Activated naive CD4-positive, alpha-beta T cell treated with anti-CD3 and anti-CD28 coated beads for 36 hours (primary cell): ENCODE measurements at regions not wholly inside any gene's neighbourhood (a gene's known extent, or its start where the extent isn't known, plus 50 kb on each side); places are given as distances from the start of the nearest gene placed in this dataset.

Source experiments
- CTCF ChIA-PET: fragments of 350-600 bp; sonication (Branson Sonifier 250); formaldehyde crosslinking; loops from one replicate; lab custom pipeline; 2021; ENCODE audit warnings: antibody characterized with exemption; lab: Charles Lee
- DNase-seq: peaks from one replicate; pipeline ENCODE4 v3.0.0-alpha.2; 2020
- H3K27ac Mint-ChIP-seq: one replicate; pipeline ENCODE4 v1.8.0; 2021; ENCODE audit warnings: mild to moderate bottlenecking, mixed read lengths
- H3K27me3 Mint-ChIP-seq: one replicate; pipeline ENCODE4 v1.8.0; 2021; ENCODE audit warnings: low read depth, mixed read lengths
- H3K36me3 Mint-ChIP-seq: one replicate; pipeline ENCODE4 v1.8.0; 2021; ENCODE audit warnings: low read depth, mixed read lengths
- H3K4me1 Mint-ChIP-seq: one replicate; pipeline ENCODE4 v1.8.0; 2021; ENCODE audit warnings: low read depth, mixed read lengths
- H3K4me3 Mint-ChIP-seq: one replicate; pipeline ENCODE4 v1.8.0; 2021; ENCODE audit warnings: mild to moderate bottlenecking, moderate library complexity, mixed read lengths
- H3K9me3 Mint-ChIP-seq: one replicate; pipeline ENCODE4 v1.8.0; 2021; ENCODE audit warnings: mixed read lengths
- intact Hi-C: fragments of 100-400 bp; cut with micrococcal nuclease; formaldehyde crosslinking; loops from one replicate; pipeline ENCODE4 v1.15.1; 2023

DNA sequence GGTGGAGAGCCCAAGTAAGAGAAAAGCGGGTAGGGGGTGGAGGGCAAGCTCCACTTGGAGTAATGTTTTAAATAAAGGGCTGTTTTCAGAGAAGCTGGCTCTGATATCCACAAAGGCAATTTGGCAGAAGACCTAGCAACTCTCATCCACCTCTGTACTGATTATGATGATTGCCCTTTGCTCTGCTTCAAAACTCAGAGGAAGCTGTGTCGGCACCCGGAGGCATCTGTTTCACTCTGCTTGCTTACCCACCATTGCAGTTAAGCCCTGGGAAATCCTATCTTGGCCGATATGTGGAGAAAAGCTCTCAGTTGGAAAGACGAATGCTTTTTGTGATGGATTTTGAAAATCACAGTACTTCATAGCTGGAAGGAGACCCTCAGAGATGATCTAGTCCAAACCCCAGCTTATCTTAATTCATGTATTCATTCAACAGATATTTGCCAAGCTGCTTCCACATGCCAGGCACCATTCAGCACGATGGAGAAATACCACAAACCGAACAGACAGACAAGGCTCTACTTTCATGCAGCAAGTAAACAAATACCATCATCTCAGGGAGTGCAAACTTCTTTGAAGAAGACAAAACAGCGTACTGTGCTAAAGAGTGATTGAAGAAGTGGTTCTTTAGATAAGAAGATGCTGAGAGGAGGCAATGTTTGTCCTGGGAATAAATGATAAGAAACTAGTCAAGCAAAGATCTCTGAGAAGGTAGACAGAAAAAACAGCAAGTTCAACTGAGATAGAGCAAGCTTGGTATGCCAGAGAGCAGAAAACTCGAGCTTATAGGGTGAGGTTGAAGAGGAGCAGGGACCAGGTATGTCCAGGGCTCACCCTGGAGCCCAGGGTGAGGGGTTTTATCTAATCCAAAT, 140.4 kb upstream of the SPDL1 start:
- DNase-seq: no peak
- no peaks in the 10 kb centered on the region for H3K4me1 Mint-ChIP-seq
- no peak overlapping the region for H3K4me3 Mint-ChIP-seq
- intact Hi-C loops: no loop called here
- no peaks in the 10 kb centered on the region for H3K36me3 Mint-ChIP-seq
- H3K27me3 Mint-ChIP-seq: peaks cover 1% of the 10 kb centered on the region
- no peak overlapping the region for H3K27ac Mint-ChIP-seq
- CTCF ChIA-PET: no interaction called here
- no peaks in the 10 kb centered on the region for H3K9me3 Mint-ChIP-seq

DNA sequence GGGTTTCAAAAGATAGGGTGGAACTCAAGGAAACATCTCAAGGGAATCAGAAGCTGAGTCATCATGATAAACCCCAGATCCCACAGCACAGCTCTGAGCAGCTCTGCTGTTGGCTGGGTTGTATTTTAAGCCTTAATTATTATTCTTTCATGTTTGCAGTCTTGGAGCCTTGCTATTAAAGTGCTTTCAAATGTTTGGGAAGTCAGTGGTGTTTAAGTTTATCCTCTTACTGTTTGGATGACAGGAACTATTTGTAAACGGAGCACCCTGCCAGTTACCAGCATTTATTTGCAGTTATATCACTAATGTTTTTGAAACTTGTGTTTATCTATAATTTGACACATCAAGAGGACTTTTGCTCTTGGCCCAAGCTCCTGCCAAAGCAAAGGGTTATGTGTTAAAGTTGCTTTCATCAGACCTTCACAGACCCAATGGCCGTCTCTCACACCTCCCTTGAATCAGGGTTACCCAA, 141.1 kb upstream of the SPDL1 start:
- no peaks in the 10 kb centered on the region for H3K36me3 Mint-ChIP-seq
- peaks cover 4% of the 10 kb centered on the region for H3K27me3 Mint-ChIP-seq

DNA sequence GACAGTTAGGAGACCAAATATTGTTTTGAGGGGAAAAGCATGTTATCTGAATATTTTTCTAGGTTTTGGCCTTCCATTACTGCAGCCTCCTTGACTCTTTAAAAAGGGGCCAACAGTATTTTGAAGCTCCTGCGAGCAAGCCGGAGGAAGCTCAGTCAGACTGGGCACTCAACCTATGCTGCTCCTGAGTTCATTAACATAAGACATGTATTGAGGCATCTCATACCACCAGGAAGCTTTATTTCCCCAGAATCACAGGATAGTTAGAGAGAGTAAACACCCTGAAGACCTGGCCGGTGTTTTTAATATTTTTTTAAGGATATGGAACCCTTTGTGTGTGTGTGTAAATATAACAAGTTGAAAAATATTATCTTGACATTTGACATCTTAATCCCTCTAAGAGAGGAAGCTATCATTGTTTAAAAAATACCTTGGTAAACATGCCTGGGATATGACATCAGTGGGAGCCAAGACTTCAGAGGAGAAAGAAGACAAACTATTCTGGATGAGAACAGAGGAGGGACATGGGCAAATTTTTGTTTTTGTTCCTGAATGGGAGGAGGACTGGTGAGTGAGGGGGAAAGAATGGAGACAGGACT, 139.3 kb upstream of the SLIT3 start:
- DNase-seq: no peak
- Mint-ChIP-seq H3K4me3 (no peak overlapping the region), H3K9me3 (no peaks in the 10 kb centered on the region), H3K36me3 (no peaks in the 10 kb centered on the region), H3K27me3 (peaks cover 4% of the 10 kb centered on the region), H3K27ac (no peak overlapping the region), H3K4me1 (no peaks in the 10 kb centered on the region)
- CTCF ChIA-PET: no interaction called here
- intact Hi-C loops: no loop called here

More for the DNA sequence above, 141.1 kb upstream of the SPDL1 start:
- CTCF ChIA-PET: no interaction called here
- H3K4me3 Mint-ChIP-seq: no peak overlapping the region
- no peak overlapping the region for H3K27ac Mint-ChIP-seq
- no peaks in the 10 kb centered on the region for H3K9me3 Mint-ChIP-seq
- DNase-seq: no peak
- intact Hi-C loops: no loop called here
- no peaks in the 10 kb centered on the region for H3K4me1 Mint-ChIP-seq

DNA sequence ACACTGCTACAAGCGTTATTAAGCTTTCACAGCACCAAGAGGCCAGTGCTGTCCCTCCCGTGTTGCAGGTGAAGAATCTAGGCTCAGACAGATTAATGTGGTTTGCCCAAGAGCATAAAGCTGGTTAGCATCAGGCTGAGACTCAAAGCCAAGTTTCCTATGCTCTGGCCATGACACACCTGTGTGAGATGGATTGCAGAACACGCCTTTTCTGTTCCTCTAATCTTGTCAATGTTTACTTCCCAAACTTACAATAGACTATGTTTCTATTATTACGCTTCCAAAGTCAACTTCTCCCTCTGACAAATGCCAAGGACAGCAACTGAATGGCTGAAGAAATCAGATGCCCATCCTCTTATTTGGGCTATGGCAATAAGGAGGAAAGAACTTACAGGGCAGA, 138.4 kb upstream of the SLIT3 start:
- Mint-ChIP-seq H3K27ac (no peak overlapping the region), H3K27me3 (peaks cover 4% of the 10 kb centered on the region), H3K4me3 (no peak overlapping the region), H3K36me3 (no peaks in the 10 kb centered on the region), H3K4me1 (no peaks in the 10 kb centered on the region), H3K9me3 (no peaks in the 10 kb centered on the region)
- DNase-seq: no peak
- CTCF ChIA-PET: no interaction called here
- intact Hi-C loops: no loop called here

DNA sequence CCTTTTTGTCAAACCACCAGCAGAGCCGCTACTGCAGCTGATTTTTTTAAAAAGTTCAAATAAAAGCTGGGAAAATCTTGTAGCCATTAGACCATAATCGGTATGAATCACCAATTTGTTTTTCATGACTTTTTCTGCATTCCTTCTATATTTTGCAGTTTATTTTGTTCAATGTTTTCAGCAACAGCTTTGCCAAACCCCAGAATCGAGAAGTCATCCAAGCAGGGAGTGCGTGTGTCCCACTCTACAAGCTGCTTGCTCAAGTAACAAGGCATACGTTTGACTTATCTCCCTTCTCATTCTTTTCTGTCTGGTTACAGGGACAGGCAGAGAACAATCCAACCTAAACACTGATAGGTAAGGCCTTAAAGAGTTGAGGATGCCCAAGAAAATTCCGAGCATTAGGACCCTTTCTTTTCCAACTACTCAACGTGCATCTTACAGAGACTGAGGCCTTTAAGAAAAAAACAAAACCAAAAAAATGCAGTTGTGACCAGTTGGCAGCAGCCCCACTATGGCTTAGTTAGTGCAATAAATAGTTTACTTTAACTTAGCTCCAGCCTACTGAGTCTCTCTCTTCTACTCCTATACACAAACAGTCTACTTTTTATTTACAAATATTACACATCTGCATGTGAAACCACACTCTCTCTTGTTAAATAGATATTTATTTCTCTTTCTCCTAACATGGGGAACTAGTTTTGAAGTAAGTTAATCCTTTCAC, 134.7 kb upstream of the SLIT3 start:
- intact Hi-C loops: no loop called here
- Mint-ChIP-seq H3K4me1 (no peaks in the 10 kb centered on the region), H3K27me3 (peaks cover 3% of the 10 kb centered on the region), H3K4me3 (no peak overlapping the region), H3K9me3 (no peaks in the 10 kb centered on the region), H3K27ac (no peak overlapping the region), H3K36me3 (no peaks in the 10 kb centered on the region)
- CTCF ChIA-PET: no interaction called here
- DNase-seq: no peak

DNA sequence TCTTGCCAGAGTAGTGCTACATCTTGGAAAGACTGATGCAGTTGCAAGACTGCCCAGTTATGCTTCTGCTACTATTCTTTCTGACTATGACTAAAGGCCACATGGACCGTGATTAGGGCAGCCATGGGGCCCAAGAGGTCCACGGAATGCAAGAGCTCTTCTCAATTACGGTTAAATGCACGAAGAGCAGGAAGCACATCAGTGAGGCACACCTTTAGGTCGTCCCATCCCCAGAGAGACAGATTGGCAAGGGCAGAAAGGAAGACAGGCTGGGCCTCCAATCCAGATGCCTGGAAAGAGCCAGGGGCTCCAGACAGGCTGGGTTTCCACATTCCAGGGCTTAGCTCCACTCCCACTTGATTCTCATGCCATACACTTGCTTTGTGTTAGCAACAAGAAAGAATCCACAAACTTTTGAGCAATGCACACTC, 132.3 kb upstream of the SLIT3 start:
- H3K27ac Mint-ChIP-seq: no peak overlapping the region
- peaks cover 3% of the 10 kb centered on the region for H3K27me3 Mint-ChIP-seq
- CTCF ChIA-PET: no interaction called here
- DNase-seq: no peak
- intact Hi-C loops: no loop called here
- no peaks in the 10 kb centered on the region for H3K36me3 Mint-ChIP-seq
- H3K4me3 Mint-ChIP-seq: no peak overlapping the region
- no peaks in the 10 kb centered on the region for H3K9me3 Mint-ChIP-seq
- H3K4me1 Mint-ChIP-seq: no peaks in the 10 kb centered on the region

DNA sequence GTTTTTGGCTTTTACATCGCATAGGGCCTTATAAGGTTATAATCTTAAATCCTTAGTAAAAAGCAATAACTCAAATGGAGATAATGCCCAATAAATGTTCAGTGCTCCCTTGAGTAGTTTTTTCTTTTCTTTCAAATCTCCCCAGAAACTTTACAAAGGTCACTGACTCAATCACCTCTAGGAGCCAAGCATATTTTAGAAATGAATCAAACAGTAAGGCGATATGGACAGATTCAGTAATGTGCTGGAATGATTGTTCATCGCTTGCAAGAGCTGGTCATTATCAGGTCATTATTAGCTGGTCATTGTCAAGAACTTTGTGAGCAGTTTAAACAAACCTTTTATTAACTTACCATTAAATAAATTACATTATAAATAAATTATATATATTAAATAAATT, 130.4 kb upstream of the SLIT3 start:
- H3K4me3 Mint-ChIP-seq: no peak overlapping the region
- intact Hi-C loops: no loop called here
- H3K9me3 Mint-ChIP-seq: no peaks in the 10 kb centered on the region
- no peaks in the 10 kb centered on the region for H3K36me3 Mint-ChIP-seq
- H3K4me1 Mint-ChIP-seq: no peaks in the 10 kb centered on the region
- CTCF ChIA-PET: no interaction called here
- no peak for DNase-seq
- no peaks in the 10 kb centered on the region for H3K27me3 Mint-ChIP-seq
- H3K27ac Mint-ChIP-seq: no peak overlapping the region

DNA sequence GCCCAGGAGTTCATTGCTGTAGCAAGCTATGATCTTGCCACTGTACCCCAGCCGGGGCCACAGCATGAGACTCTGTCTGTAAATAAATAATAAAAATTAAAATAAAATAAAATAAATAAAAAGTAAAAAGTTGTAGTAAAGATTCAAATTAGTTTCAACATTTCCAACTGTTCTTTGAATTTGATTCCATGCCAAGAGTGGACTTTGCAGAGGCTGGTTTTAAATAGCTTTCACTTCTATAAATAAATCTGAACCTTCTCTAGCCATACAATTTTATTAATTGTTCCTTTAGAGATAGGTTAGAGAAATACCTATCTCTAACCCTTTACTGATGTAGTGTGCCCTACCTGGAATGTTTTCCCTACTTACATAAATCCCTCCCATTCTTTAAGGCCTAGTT, 129.7 kb upstream of the SLIT3 start:
- Mint-ChIP-seq H3K27ac (no peak overlapping the region), H3K36me3 (no peaks in the 10 kb centered on the region), H3K4me3 (no peak overlapping the region), H3K9me3 (no peaks in the 10 kb centered on the region), H3K4me1 (no peaks in the 10 kb centered on the region), H3K27me3 (no peaks in the 10 kb centered on the region)
- DNase-seq: no peak
- CTCF ChIA-PET: no interaction called here
- intact Hi-C loops: no loop called here

DNA sequence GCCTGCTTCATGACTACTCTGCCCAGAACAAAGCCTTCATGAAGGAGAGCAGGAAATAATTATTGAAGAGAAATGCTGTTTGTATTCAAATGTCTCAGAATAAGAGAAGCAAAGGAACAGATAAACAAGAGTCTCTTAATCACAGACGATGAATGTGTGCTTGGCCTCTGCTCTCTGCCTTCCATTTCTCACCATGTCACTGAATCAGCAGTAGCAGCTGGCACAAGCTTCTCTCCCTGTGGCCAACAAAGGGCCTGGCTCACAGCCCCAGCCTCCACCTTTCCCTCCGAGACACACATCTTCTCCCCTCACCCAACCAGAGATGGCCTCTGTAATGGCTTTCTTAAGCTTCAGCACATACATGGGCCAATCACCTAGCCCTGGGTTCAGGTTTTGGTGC, 128.1 kb upstream of the SLIT3 start:
- H3K36me3 Mint-ChIP-seq: no peaks in the 10 kb centered on the region
- H3K4me1 Mint-ChIP-seq: no peaks in the 10 kb centered on the region
- H3K27me3 Mint-ChIP-seq: no peaks in the 10 kb centered on the region
- H3K9me3 Mint-ChIP-seq: no peaks in the 10 kb centered on the region
- H3K27ac Mint-ChIP-seq: no peak overlapping the region
- DNase-seq: no peak
- CTCF ChIA-PET: no interaction called here
- H3K4me3 Mint-ChIP-seq: no peak overlapping the region
- intact Hi-C loops: no loop called here

DNA sequence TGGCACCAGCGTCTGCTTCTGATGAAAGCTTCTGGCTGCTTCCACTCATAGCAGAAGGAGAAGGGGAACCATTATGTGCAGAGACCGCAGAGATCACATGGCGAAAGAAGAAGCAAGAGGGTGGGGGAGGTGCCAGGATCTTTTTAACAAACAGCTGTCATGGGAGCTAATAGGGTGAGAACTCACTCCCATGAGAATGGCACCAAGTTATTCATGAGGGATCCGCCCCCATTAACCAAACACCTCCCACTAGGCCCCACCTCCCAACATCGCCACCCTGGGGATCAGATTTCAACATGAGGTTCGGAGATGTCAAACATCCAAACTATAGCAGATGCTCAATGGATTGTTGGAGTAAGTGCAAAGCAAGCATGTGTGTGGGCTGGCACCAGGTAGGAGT, 125.8 kb upstream of the SLIT3 start:
- no peaks in the 10 kb centered on the region for H3K27me3 Mint-ChIP-seq
- H3K4me1 Mint-ChIP-seq: no peaks in the 10 kb centered on the region
- no peaks in the 10 kb centered on the region for H3K9me3 Mint-ChIP-seq
- H3K4me3 Mint-ChIP-seq: no peak overlapping the region
- DNase-seq: no peak
- intact Hi-C loops: no loop called here
- H3K36me3 Mint-ChIP-seq: no peaks in the 10 kb centered on the region
- CTCF ChIA-PET: no interaction called here
- no peak overlapping the region for H3K27ac Mint-ChIP-seq

DNA sequence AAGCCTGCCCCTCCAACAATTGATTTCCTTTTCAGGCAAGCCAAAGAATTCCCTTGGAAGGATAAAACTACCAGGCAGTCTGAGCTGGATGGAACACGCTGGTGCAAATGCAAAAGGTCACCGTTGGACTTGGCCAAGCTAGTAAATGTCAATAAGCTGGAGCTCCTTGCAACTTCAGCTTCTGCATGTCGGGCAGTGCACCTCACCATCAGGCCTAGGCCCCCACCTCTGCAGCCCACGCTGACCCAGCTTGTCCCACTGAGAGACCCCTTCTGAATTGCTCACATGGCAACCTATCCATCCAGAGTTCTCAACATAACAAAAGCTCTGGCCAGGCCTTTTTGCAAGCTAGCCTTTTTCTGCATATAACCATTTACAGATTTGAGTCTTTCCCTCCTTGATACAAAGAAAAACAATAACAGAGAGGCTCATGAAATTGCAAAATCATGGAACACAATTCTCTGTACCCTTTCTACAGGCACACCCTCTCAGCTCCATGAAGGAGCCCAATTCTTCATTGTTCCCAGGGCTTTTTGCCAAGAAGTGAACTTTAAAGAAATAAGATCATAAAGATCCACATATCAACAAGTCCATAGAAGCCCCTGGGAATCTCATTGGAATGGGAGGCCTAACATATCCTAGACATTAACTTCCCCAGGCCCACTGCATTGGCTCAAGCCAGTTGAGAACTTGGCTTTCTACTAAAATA, 123.9 kb upstream of the SLIT3 start:
- H3K9me3 Mint-ChIP-seq: no peaks in the 10 kb centered on the region
- no peak for DNase-seq
- H3K27ac Mint-ChIP-seq: no peak overlapping the region
- intact Hi-C loops: no loop called here
- no peaks in the 10 kb centered on the region for H3K36me3 Mint-ChIP-seq
- no peak overlapping the region for H3K4me3 Mint-ChIP-seq
- H3K27me3 Mint-ChIP-seq: peaks cover 2% of the 10 kb centered on the region
- CTCF ChIA-PET: interaction anchor here (0.7 kb wide), 1 partner anchor 129 kb away, joined by 3 read pairs; no protein-coding TSS in a partner anchor
- no peaks in the 10 kb centered on the region for H3K4me1 Mint-ChIP-seq

DNA sequence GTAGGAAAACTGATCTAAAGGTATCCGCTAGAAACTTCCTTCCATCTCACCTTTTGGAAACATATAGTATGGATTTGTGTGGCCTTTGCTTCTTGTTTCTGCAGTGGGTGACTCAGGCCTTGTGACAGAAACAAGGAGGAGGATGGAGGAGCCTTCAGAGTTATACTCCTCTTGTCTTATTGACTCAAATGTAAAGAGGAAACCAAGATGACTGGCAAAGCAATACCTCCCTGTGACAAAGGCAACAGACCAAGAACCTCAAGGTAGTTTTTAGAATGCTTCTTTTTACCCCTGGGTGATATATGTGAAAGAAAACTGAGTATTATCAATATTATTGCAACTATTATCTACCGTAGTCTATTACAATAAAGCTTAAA, 123.3 kb upstream of the SLIT3 start:
- CTCF ChIA-PET: interaction anchor here (0.7 kb wide), 1 partner anchor 130 kb away, joined by 3 read pairs; no protein-coding TSS in a partner anchor

More for the DNA sequence above, 123.3 kb upstream of the SLIT3 start:
- intact Hi-C loops: no loop called here
- peaks cover 3% of the 10 kb centered on the region for H3K27me3 Mint-ChIP-seq
- H3K4me1 Mint-ChIP-seq: no peaks in the 10 kb centered on the region
- no peak for DNase-seq
- H3K9me3 Mint-ChIP-seq: no peaks in the 10 kb centered on the region
- no peaks in the 10 kb centered on the region for H3K36me3 Mint-ChIP-seq
- H3K4me3 Mint-ChIP-seq: no peak overlapping the region
- H3K27ac Mint-ChIP-seq: no peak overlapping the region
